ENCODE measurements at regions not wholly inside any gene's neighbourhood (a gene's known extent, or its start where the extent isn't known, plus 50 kb on each side); places are given as distances from the start of the nearest gene placed in this dataset.

- TF ChIP-seq, protein P1, sequence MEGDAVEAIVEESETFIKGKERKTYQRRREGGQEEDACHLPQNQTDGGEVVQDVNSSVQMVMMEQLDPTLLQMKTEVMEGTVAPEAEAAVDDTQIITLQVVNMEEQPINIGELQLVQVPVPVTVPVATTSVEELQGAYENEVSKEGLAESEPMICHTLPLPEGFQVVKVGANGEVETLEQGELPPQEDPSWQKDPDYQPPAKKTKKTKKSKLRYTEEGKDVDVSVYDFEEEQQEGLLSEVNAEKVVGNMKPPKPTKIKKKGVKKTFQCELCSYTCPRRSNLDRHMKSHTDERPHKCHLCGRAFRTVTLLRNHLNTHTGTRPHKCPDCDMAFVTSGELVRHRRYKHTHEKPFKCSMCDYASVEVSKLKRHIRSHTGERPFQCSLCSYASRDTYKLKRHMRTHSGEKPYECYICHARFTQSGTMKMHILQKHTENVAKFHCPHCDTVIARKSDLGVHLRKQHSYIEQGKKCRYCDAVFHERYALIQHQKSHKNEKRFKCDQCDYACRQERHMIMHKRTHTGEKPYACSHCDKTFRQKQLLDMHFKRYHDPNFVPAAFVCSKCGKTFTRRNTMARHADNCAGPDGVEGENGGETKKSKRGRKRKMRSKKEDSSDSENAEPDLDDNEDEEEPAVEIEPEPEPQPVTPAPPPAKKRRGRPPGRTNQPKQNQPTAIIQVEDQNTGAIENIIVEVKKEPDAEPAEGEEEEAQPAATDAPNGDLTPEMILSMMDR (IDR thresholded peaks at IDR 0.05; ENCODE audit: low read depth, low read length, missing input control), result no peak
- no peak for TF ChIP-seq YY1 (IDR thresholded peaks at IDR 0.05)
- no peak for TF ChIP-seq REST (IDR thresholded peaks at IDR 0.05)
- TF ChIP-seq, protein P2, sequence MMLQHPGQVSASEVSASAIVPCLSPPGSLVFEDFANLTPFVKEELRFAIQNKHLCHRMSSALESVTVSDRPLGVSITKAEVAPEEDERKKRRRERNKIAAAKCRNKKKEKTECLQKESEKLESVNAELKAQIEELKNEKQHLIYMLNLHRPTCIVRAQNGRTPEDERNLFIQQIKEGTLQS (IDR thresholded peaks at IDR 0.05), result no peak
Observed at GRCh38 chr9:38299856-38300255, 92.6 kb upstream of the ALDH1B1 start.

Measured in liver (tissue), 3 donors.